NCI-H1048 (cell line): ENCODE measurements at regions not wholly inside any gene's neighbourhood (a gene's known extent, or its start where the extent isn't known, plus 50 kb on each side); places are given as distances from the start of the nearest gene placed in this dataset.
"Not testable (repeated sequence)": the region's sequence is repeated elsewhere in the genome, so short reads cannot be mapped to it uniquely, and the experiment has no call there.

Source experiments
- DNase-seq: peaks from one replicate; lab custom pipeline; 2025; lab: John Stamatoyannopoulos, UW

DNA sequence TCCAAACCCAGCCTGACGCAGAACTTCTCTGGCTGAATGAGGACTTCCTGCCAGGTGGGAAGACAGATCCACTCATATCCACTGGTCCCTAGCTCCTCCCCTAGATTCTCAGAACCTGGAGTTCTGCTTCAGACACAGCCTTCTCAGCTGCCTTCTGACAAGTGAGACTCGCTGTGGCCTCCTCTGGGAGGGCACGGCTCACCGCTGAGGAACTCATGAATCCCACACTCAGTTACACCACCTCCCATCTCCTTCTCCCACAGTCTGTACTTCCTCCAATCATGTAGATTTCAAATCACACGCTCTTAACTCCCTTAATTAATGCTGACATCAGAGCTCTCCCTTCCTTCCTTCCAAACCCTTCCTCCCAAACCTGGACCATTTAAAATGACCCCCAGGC, 86.4 kb upstream of the TMEM45B start:
- no peak for DNase-seq

DNA sequence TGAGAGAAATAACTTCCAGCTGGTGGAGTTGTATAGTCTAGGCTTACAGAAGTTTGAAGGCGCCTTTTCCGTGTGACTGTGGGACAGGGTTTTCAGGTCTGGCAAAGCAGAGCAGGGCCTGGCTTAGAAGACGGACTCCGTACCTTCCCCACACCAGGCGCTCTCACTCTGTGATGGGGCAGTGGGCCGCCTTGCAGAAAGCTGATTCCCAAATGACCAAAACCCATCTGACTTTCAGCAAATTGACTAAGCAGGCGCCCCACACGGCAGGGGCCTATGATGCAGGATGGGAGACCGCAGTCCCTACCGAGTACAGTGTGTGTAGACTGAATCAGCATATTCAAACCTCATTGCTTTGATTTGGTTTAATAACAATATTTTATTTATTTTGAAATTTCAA, 85.8 kb upstream of the TMEM45B start:
- no peak for DNase-seq

DNA sequence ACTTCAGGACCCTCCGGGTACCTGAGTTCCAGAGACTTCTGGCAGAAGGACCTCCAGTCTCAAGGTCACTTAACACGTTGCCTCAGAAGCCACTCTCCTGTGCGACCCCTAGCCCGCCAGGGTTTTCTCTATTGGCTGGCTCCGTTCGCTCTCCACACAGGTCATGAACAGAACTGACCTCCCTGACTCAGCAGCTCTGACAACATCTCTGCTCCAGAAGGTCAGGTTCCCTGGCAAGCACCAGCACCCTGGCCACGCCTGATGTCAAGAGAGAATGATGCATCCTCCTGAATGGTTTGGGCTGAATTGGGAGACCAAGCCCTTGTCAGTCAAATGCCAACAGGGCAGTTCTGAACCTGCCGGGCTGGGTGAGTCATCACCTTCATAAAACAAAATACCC, 84.3 kb upstream of the TMEM45B start:
- no peak for DNase-seq

DNA sequence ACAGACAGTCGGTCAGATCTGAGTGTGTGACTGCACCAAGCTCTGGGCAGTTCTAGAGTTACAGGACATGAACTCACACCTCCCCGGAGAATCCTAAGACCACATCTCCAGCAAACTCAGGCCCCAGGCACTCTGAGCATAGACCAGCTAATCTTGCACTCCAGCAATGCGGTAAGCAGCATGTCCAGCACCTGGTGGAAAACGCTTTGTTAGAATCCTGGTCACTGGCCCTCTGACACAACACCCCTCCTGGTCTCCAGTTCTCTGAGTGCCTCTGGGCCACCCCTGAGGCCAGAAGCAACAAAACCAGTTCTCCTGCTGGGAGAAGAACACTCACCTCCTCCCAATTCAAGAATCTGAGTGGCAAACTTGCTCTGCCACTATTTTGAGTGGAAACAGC, 82.7 kb upstream of the TMEM45B start:
- no peak for DNase-seq

DNA sequence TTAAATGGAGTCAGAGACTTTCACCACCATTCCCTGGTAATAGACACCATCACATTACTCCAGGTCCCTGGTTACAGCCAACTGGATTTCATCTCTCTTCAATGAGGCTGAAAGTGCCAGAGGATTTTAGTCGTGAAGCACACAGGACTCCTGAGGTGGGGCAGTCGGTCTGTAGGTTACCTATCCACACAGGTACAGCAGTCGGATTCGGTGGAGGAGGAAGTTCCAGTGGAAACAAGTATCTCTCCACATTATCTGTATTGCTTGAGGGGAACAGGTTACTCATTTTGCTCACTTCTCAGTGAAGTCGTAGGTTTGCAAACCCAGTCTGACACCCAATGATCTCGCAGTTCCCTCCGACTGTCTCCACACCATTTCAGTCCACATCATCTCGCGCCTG, 82.3 kb upstream of the TMEM45B start:
- DNase-seq: no peak

DNA sequence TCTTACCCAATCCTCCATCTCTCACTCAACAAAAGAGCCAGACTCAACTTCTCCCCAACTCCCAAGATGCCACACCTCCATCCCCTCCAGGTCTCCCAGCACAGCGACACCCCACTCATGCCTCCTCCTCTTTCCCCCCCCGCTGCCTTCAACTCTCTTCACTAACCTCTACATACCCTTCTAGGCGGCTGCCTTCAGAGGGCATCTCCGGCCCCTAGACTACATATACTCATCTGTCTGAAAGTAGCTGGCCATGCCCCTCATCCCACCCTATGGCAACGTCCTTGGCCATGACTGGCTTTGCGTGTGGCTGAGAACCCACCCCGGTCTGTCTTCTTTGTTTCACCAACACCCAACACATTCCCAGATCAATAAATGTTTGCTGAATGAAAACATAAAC, 81.7 kb upstream of the TMEM45B start:
- DNase-seq: no peak

DNA sequence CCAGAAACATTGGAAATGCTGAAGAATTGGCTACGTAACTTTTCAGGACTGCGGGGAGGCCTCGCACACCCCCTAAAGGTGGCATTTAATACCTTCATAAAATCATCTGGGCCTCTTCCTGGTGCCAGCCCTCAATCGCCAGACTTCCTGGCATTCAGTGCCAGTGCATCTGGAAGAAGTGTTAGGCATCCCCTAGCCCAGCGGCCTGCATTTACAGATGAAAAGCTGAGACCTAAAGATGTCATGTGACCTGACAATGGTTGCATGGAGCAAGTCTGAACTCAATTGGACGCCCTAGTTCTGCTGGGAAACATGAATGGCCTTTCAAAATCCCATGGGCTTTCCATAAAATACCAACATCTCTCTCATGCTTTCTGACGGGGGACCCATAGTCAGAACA, 81.0 kb upstream of the TMEM45B start:
- DNase-seq: no peak

DNA sequence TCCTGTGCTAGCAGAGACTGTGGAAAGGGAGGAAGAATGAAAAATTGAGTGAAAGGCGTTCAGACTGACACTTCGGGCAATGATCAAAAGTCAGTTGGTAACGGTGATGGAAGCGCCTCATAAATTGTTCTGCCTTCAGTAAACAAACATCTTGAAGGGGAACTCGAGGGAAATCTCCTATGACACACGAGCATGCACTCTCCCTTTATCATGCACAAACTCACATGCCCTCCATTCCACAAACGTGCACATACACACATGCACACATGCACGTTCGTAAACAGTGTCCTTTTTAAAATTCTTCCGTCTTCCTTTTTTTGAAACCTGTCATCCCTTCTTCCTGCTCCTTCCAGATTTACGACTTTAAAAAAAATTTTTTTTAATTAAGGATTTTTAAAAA, 77.8 kb upstream of the TMEM45B start:
- DNase-seq: no peak

DNA sequence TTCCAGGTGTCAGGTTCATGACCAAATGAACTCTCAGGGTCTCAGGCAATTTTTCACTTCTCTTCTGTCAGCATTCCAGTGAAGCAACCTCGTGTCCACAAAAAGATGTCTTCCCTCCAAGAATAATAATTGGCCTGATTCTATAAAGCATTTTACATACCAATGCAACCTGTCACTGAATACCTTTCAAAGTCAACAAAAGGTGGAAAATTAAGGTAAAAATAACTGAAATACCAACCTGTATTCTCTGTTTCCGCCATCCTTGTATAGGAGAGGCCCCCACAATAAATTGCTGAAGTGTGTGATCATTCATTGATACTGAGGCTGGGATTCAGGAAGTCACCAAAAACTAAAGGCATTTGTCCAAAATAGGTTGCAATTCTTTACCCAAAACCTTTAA, 77.4 kb upstream of the TMEM45B start:
- DNase-seq: no peak

DNA sequence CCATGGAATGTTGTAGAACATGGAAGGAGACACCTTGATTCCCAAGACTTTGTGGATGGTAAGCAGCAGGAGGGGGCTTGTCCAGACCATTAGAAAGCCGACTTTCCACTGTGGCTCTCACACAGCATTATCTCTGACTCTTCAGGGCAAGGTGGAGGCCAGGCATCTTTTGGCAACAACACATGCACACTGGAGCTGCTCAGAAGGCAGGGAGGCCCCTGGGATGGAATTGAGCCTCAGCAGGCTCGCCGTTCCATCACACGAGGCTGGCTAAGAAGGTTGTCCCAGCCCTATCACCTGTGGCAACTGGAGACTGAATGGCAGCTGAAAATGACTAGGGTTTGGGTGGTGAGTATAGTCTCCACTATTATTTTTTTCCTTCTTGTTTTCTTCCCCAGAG, 76.3 kb upstream of the TMEM45B start:
- DNase-seq: no peak

DNA sequence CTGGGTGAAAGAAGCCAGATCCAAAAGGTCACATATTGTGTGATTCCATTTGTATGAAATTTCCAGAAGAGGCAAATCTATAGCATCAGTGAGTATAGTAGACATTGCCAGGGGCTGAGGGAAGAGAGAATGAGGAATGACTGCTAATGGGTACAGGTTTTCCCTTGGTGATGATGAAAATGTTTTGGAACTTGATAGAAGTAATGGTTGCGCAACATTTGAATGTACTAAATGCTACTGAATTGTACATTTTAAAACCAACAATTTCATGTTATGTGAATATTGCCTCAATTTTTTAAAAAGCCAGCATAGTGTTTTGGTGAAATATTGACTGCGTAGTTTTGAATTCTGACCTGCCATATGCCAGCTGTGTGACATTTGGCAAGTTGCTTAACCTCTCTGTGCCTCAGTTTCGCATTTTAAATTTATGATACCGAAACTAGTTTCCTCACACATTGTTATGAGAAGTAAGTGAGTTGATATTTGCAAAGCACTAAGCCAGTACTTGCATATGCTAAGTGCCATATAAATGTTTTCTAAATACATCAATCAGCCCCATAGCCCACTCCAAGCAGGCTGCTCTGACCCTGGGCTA, 75.4 kb upstream of the TMEM45B start:
- no peak for DNase-seq

DNA sequence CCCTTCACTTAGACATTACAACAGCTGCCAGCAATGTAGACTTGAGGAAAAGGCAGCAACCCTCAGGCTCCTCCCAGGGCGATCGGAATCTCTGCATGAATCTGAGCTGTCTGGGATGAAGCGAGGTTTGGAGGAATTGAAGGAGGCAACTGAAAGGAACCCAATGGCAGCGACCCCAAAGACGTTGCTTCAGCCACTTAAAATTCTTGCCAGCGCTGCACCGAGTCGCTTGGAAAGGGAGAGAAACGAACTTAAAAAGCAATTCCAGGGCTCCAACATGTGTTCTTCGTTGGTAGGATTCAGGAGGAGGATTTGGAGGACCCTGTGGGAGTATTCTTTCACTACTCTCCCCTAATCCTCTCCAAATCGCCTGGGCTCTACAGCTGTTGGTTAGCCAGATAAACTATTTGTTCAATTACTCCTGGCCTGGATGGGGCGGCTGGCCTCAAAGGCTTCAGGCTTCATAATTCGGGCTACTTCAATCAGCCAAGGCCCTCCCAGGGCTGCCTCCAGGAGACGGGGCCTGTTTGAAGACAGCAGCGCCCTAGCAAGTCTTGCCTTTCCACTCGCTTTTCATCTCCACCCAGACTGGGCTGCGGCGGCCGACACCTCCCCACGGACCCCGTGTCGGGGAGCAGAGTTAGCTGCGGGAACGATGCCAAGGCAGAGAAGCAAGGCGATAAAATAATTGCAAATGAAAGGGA, 72.4 kb upstream of the TMEM45B start:
- no peak for DNase-seq

DNA sequence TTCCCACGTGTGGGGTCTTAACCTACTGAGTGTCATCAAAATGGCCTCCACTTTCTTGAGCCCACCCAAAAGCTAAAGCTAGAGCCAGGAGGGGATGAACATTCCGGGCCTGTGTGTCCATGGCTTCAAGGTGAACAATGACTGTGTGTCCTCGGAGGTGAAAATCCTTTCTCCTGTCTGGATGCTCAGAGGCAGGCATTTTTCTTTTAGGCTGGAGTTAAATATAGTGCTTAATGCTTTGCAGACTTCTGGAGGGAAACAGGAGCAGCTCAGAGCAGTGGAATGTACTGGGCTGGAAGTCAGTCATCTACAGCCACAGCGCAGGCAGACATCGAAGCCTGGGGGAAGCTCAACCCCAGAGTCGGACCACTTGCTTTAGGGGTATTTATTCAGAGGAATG, 68.6 kb upstream of the TMEM45B start:
- DNase-seq: no peak

DNA sequence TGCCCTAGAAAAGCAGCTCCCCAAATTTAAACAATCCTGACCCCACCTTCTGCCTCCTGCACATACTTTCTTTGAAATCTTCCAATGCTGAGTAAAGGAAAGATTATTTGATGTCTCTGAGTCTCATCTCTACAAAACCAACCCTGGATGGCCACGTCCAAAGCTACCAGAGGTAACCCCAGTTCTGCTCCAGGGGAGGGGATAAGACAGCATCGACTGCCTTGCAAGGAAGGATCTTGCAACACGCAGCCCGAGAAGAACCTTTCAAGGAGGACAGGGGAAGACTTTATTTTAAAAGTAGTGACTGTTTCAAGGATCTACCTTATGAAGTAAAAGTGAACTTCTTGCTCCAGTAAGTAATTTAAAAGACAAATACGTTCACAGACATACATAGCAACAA, 66.5 kb upstream of the TMEM45B start:
- no peak for DNase-seq

DNA sequence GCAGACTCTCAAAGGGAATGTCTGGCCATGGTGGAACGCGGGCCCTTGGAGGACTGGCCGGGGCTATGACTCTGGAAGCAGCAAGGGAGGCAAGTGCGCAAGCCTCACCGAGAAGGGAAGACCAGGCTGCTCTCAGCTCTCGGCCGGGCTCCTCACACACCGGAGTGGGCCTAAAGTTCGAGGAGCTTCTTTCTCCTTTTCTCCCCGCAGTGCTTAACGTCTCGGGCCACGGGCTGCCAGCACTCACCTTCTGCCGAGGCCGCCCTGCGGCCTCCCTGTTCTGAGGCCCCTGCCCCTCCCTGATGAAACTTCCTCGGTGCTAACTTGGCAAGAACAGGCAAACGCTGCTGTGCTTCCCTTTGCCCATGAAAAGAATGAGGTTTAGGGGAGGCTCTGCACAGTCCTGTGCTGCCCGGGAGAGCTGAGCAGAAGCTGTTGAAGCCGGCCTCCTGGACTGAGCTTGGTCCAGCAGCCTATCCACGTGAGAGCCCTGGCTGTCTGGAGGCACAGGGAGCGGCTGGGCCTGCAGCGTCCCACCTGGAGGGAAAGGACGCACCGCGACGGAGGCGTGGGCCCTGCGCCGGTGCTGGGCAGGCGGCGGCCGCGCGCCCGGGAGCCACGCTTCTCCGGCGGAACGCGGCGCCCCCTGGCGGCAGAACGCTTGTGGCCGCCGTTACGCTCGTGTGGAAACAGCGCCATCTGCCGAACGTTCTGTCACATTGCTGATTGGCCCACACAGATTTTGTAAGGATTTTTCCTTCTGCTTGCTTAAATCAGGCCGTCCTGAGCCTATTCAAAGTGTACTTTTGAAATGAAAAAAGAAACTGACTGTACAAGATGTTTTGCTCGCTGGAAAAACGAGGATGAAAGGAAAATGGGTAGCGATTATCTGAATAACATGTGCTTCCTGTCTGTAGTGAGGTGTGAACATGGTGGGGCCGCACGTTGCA, 65.0 kb upstream of the TMEM45B start:
- DNase-seq: peak; percentile 42

DNA sequence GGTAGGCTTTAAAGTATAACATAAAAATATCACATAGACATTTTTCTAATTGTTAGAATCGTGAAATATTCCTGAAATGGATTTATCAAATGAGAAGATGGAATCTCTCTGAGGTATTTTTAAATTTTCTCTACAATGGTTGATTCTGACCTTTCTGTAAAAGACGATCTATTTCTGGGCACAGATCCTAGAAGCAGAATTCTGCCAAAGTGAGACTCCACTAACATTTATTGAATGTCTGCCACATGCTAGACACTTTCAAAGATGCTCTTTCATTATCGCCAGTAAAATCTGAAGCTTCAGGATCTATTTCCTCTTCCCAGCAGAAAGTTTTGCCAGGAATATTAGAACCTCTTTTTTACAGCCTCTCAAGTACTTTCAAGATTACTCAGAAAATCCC, 64.1 kb upstream of the TMEM45B start:
- DNase-seq: no peak

DNA sequence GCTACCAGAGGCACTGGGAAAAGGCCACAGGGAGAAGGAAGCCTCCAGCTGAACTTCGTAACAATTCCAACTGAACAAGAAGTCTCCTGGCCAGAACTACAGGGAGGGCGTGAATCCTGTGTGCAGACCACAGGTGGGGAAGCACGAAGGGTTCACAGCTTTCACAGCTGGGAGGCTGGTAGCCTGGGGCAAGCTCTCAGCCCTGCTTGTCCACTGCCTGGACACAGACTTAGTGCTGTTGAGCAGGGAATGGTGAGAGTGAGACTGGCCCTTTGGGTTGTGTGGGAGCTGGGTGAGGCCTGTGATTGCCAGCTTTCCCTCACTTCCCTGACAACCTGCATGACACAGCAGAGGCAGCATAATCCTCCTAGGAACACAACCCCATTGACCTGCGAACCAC, 52.1 kb upstream of the TMEM45B start:
- not testable (repeated sequence) for DNase-seq

DNA sequence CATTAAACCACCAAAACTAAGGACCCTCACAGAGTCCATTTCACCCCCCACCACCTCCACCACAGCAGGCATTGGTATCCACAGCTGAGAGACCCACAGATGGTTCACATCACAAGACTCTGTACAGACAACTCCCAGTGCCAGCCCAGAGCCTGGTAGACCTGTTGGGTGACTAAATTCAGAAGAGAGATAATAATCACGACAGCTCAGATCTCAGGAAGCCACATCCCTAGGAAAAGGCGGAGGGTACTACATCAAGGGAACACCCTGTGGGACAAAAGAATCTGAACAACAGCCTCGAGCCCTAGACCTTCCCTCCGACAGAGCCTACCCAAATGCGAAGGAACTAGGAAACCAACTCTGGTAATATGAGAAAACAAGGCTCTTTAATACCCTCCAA, 51.4 kb upstream of the TMEM45B start:
- not testable (repeated sequence) for DNase-seq
